ENCODE measurements at regions not wholly inside any gene's neighbourhood (a gene's known extent, or its start where the extent isn't known, plus 50 kb on each side); places are given as distances from the start of the nearest gene placed in this dataset.

DNA sequence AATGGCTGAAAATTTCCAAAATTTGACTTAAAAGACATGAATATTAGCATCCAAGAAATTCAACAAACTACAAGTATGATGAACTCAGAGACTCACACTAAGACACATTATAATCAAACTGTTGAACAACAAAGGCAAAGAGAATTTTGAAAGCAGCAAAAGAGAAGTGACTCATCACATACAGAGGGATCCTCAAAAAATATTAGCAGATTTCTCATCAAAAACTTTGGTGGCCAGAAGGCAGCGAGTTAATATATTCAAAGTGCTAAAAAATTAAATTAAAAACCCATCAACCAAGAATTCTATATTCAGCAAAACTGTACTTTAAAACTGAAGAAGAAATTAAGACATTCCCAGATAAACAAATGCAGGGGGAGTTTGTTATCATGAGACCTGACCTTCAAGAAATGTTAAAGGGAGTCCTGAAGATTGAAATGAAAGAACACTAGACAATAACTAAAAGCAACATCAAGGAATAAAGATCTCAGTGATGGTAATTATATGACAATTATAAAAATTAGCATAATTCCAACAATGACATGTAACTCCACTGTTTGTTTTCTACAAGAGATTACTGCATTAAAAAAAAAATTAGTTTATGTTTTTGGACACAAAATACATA is 150.0 kb downstream of the RNASET2 start:
- H3K27ac ChIP-seq: no peak overlapping the region
- no peaks in the 10 kb centered on the region for H3K36me3 ChIP-seq
- no peaks in the 10 kb centered on the region for H3K4me1 ChIP-seq (ENCODE audit: low read depth)
- TF ChIP-seq, protein P1, sequence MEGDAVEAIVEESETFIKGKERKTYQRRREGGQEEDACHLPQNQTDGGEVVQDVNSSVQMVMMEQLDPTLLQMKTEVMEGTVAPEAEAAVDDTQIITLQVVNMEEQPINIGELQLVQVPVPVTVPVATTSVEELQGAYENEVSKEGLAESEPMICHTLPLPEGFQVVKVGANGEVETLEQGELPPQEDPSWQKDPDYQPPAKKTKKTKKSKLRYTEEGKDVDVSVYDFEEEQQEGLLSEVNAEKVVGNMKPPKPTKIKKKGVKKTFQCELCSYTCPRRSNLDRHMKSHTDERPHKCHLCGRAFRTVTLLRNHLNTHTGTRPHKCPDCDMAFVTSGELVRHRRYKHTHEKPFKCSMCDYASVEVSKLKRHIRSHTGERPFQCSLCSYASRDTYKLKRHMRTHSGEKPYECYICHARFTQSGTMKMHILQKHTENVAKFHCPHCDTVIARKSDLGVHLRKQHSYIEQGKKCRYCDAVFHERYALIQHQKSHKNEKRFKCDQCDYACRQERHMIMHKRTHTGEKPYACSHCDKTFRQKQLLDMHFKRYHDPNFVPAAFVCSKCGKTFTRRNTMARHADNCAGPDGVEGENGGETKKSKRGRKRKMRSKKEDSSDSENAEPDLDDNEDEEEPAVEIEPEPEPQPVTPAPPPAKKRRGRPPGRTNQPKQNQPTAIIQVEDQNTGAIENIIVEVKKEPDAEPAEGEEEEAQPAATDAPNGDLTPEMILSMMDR (IDR thresholded peaks at IDR 0.05; ENCODE audit: low read depth, low read length): no peak
- H3K27me3 ChIP-seq: no peaks in the 10 kb centered on the region
- no peaks in the 10 kb centered on the region for H3K9me3 ChIP-seq (ENCODE audit: low read depth)
- DNase-seq (ENCODE audit: low read depth in 1 of 2, low spot score in 1 of 2): no peak
- H3K4me3 ChIP-seq: no peak overlapping the region

DNA sequence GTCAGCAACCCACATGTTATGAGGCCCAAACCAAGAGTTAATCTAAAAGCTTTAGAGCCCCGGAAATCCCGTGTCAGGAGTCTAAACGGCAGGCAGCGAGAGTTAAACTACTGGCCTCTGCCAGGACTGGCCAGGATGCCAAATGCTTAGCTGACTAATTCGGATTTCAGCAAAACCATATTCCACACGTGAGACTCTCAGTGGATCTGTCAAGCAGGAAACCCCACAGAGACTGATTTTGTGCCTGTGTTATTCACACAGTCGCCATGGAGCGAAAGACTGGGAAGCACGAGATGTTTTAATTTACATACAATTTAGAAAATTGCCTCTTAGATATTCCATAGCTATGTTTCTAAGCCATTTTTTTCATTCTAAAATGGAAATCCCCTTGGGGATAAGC is 152.9 kb downstream of the RNASET2 start:
- DNase-seq (ENCODE audit: low read depth in 1 of 2, low spot score in 1 of 2): no peak
- Histone ChIP-seq H3K9me3 (ENCODE audit: low read depth) (no peaks in the 10 kb centered on the region), H3K27ac (no peak overlapping the region), H3K4me3 (no peak overlapping the region), H3K36me3 (no peaks in the 10 kb centered on the region), H3K4me1 (ENCODE audit: low read depth) (no peaks in the 10 kb centered on the region), H3K27me3 (no peaks in the 10 kb centered on the region)
- TF ChIP-seq, protein P1 (IDR thresholded peaks at IDR 0.05; ENCODE audit: low read depth, low read length): no peak

DNA sequence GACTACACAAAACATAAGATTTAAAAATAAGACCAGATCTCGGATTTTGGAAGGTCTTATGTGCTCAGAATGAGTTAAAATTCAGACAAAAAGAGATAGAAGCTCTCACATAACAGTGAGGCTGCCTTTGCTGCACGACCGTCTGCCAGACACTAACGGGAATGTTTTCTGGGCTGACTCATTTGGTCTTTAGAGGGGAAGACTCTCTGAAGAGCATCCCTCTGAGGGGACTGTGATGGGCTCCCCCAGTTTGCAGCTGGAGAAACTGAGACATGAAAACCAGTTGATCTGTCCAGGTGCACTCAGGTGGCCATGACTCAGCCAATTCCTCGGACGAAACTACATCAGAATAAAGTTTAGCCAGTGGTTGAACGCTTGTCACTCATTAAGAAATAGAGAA is 153.9 kb downstream of the RNASET2 start:
- TF ChIP-seq, protein P1 (IDR thresholded peaks at IDR 0.05; ENCODE audit: low read depth, low read length): no peak

DNA sequence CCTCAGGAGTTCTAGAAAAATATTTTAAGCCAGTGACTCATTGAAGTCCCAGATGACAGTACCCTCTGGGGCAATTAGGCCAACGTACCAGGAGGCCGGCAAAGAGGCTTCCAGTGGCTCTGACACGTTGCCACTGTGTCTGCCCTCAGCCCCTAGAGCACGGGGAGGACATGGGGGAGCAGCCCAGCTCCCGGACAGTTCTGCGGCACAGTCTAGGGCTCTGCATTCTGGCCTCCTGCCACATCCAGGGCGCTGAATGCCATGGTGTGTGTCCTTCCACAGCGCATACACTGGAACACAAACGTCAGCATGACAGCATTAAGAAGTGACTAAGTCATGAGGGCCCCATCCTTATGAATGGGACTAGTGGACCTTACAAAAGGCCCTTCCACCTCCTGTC is 156.2 kb downstream of the RNASET2 start:
- Histone ChIP-seq H3K4me1 (ENCODE audit: low read depth) (no peaks in the 10 kb centered on the region), H3K36me3 (no peaks in the 10 kb centered on the region), H3K27me3 (no peaks in the 10 kb centered on the region), H3K27ac (no peak overlapping the region), H3K4me3 (no peak overlapping the region), H3K9me3 (ENCODE audit: low read depth) (no peaks in the 10 kb centered on the region)
- no peak for DNase-seq (ENCODE audit: low read depth in 1 of 2, low spot score in 1 of 2)
- TF ChIP-seq, protein P1 (IDR thresholded peaks at IDR 0.05; ENCODE audit: low read depth, low read length): no peak

More for the DNA sequence above, 153.9 kb downstream of the RNASET2 start:
- Histone ChIP-seq H3K27me3 (no peaks in the 10 kb centered on the region), H3K9me3 (ENCODE audit: low read depth) (no peaks in the 10 kb centered on the region), H3K4me3 (no peak overlapping the region), H3K27ac (no peak overlapping the region), H3K36me3 (no peaks in the 10 kb centered on the region), H3K4me1 (ENCODE audit: low read depth) (no peaks in the 10 kb centered on the region)
- no peak for DNase-seq (ENCODE audit: low read depth in 1 of 2, low spot score in 1 of 2)

DNA sequence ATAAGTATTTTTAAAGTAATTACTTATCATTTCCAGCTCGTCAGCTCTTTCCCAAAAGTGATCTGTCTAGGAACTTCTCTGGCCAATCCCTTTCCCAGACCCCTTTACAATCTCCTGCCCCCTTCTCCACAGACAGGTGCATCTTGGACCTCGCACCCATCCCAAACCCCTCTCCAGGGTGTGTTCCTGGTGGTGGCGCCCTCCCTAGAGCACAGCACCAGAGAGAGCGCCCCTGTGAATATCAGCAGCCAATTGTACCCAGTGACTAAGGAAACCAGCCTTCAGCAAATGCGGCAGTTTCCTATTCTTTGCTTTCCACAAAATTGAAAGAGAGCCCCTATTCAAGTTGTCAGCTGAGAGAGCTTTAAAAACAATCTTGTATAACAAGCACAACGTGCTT is 157.7 kb downstream of the RNASET2 start:
- TF ChIP-seq, protein P1 (IDR thresholded peaks at IDR 0.05; ENCODE audit: low read depth, low read length): no peak
- DNase-seq (ENCODE audit: low read depth in 1 of 2, low spot score in 1 of 2): no peak
- H3K4me3 ChIP-seq: no peak overlapping the region
- H3K9me3 ChIP-seq (ENCODE audit: low read depth): no peaks in the 10 kb centered on the region
- no peaks in the 10 kb centered on the region for H3K4me1 ChIP-seq (ENCODE audit: low read depth)
- no peaks in the 10 kb centered on the region for H3K36me3 ChIP-seq
- no peaks in the 10 kb centered on the region for H3K27me3 ChIP-seq
- no peak overlapping the region for H3K27ac ChIP-seq

Measured in cardiac muscle cell (in vitro differentiated cells and primary cell).